HAP-1 (cell line): ENCODE measurements at regions not wholly inside any gene's neighbourhood (a gene's known extent, or its start where the extent isn't known, plus 50 kb on each side); places are given as distances from the start of the nearest gene placed in this dataset.
"Not testable (repeated sequence)": the region's sequence is repeated elsewhere in the genome, so short reads cannot be mapped to it uniquely, and the experiment has no call there.

Experiments
- DNase-seq, 2 experiments: peaks; one replicate each; pipeline ENCODE4 v3.0.0-alpha.2; 2016 to 2020; ENCODE audit warnings: low spot score in 2 of 2
- H3K27me3 ChIP-seq: fragments of 250-450 bp; sonication (Bioruptor Pico); 2 replicates; pipeline ENCODE4 v1.5.1; 2020; ENCODE audit warnings: low read depth, mild to moderate bottlenecking, moderate library complexity
- H3K36me3 ChIP-seq: fragments of 250-450 bp; sonication (Bioruptor Pico); replicated peaks from 2 replicates; pipeline ENCODE4 v1.5.1; 2020; ENCODE audit warnings: mild to moderate bottlenecking
- H3K4me1 ChIP-seq: fragments of 250-450 bp; sonication (Bioruptor Pico); 2 replicates; pipeline ENCODE4 v1.5.1; 2020; ENCODE audit warnings: mild to moderate bottlenecking
- H3K4me3 ChIP-seq: fragments of 250-450 bp; sonication (Bioruptor Pico); 2 replicates; pipeline ENCODE4 v1.5.1; 2020; ENCODE audit warnings: mild to moderate bottlenecking, moderate library complexity
- H3K9me3 ChIP-seq: fragments of 250-450 bp; sonication (Bioruptor Pico); 2 replicates; pipeline ENCODE4 v1.5.1; 2020; ENCODE audit warnings: mild to moderate bottlenecking, moderate library complexity
- in situ Hi-C: fragments of 300-500 bp; cut with MboI; formaldehyde crosslinking; loops from 3 replicates; pipeline ENCODE4 v1.14.3; 2020; ENCODE audit warnings: low sequenced_read_pairs, inconsistent platforms, mixed read lengths

DNA sequence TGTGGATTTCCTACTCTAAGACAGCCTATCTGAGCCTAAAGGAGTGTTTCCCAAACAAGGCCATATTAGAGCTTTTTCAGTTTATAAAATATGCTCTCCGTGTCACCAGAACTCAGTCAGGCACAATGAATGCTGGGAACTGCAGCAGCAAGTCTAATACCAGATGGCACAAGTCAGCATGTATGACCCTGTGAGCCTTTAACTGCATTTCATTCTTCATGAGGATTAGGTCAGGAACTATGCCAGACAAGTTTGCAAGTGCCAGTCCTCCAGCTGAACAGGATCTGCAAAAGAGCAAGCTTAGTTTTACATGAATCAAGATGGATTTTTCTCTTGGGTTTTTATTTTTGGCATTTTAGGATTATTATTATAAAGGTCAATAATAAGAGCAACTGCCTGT is 66.7 kb upstream of the SAMD5 start:
- H3K4me3 ChIP-seq = no peak overlapping the region
- no peaks in the 10 kb centered on the region for H3K9me3 ChIP-seq
- peaks cover 8% of the 10 kb centered on the region; the same call in 1 of the 2 replicates for H3K27me3 ChIP-seq
- H3K36me3 ChIP-seq = no peaks in the 10 kb centered on the region
- peaks cover 4% of the 10 kb centered on the region; the same call in 1 of the 2 replicates for H3K4me1 ChIP-seq
- in situ Hi-C loops = no loop called here
- DNase-seq = no peak

DNA sequence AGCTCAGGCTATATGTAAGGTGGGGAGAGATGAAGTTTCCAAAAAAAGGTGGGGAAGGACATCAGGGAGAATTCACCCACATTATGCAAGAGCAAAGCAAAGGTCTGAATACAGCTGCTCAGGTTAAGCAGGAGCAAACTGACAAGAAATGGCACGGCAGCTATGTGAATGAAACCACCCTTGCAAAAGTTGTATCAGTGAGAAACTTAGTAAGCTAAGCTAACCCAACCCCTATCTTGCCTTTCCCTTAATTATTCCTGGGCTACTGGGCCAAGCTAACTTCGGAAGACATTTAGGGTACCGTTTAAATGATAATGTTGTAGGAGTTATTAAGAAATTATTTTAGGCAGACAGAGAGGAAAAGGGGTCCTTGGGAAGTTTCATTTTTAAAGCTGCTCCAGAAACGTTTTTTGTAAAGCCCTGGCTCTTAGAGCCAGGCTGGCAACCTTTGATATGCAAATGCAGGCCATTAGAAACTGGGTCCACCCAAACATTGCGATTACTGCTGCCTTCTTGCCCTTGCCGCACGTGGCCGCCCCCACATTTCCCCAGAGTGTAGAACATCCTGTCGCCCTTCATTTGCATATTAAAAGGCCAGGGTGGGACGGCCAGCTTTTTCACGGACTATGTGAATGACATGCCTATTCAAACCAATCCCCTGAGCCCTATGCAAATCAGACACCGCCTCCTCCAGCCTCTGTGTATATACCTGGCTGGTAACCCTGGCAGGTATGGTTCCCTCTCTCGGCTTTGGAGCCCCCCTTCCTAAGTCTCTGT is 60.5 kb upstream of the SAMD5 start:
- Histone ChIP-seq H3K27me3 (peaks cover 6% of the 10 kb centered on the region; the same call in 1 of the 2 replicates), H3K36me3 (no peaks in the 10 kb centered on the region), H3K4me3 (no peak overlapping the region), H3K9me3 (no peaks in the 10 kb centered on the region), H3K4me1 (peaks cover 16% of the 10 kb centered on the region)
- in situ Hi-C loops = no loop called here
- DNase-seq = peak; percentile 84 to 91

DNA sequence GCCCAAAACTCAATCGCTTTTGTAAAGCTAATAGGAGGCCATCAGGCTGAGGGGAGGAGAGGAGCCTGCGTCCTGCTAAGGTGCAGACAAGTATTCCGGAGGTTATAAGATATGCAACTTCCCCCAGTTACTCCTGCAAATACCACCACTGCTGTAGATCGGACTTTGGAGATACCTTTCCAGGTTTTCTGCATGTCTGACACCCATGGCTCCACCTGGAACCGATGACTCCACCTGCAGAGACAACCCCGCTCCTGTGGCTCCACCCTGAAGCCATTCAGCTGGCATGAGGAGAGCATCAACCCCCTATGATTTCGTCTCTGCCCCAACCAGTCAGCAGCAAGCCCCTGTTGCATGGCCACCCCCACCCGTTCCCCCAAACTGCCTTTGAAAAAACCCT is 59.7 kb upstream of the SAMD5 start:
- Histone ChIP-seq H3K36me3 (no peaks in the 10 kb centered on the region), H3K27me3 (peaks cover 6% of the 10 kb centered on the region; the same call in 1 of the 2 replicates), H3K9me3 (no peaks in the 10 kb centered on the region), H3K4me3 (no peak overlapping the region), H3K4me1 (peaks cover 16% of the 10 kb centered on the region)
- peak in 1 of 2 experiments; percentile 11 for DNase-seq
- in situ Hi-C loops = no loop called here

DNA sequence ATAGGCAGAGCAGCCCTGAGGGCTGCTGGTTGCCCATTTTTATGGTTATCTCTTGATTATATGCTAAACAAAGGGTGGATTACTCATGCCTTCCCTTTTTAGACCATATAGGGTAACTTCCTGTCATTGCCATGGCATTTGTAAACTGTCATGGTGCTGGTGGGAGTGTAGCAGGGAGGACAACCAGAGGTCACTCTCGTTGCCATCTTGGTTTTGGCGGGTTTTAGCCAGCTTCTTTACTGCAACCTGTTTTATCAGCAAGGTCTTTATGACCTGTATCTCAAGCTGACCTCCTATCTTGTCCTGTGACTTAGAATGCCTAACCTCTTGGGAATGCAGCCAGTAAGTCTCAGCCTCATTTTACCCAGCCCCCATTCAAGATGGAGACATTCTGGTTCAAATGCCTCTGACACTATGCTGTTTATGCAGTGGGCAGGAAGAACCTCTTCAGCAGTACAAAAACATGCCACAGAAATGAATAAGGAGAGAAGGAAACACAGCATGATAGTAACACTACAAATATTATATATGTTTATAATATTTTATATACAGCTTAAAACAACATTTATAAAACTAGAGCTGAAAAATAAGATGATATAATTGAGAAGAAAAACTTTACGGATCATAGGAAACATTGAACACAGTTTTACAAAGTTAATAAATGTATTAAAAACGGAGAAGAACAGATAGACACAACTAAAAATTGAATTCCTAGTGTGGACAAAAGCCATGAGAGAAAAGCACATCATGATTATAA is 58.9 kb upstream of the SAMD5 start:
- peak; percentile 31 to 44 for DNase-seq
- Histone ChIP-seq H3K4me1 (peaks cover 16% of the 10 kb centered on the region), H3K9me3 (no peaks in the 10 kb centered on the region), H3K4me3 (no peak overlapping the region), H3K36me3 (no peaks in the 10 kb centered on the region), H3K27me3 (0 out of 2 replicates have a peak, but pooled peaks cover 2% of the 10 kb centered on the region)
- in situ Hi-C loops = no loop called here

DNA sequence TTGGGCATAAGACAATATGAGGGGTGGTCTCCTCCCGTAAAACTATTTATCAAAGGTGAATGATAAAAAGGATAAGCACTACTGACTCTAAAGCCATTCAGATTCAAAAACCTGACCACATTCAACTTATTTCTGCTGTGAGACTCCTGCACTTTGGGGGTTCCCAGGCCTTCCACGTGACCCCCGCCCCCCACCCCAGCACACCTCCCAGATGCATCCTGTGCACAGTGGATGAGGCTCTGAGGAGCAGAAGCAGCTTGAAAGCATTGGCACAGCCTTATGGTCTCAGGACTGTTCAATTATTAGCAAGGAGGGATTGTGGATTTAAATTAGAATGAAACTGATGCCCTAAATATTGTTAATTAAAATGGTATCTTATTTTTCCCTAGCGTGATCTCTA is 55.1 kb upstream of the SAMD5 start:
- H3K4me3 ChIP-seq = no peak overlapping the region
- no peak for DNase-seq
- H3K36me3 ChIP-seq = no peaks in the 10 kb centered on the region
- H3K27me3 ChIP-seq = no peaks in the 10 kb centered on the region
- in situ Hi-C loops = no loop called here
- H3K4me1 ChIP-seq = peaks cover 10% of the 10 kb centered on the region
- no peaks in the 10 kb centered on the region; the same call in 1 of the 2 replicates for H3K9me3 ChIP-seq

DNA sequence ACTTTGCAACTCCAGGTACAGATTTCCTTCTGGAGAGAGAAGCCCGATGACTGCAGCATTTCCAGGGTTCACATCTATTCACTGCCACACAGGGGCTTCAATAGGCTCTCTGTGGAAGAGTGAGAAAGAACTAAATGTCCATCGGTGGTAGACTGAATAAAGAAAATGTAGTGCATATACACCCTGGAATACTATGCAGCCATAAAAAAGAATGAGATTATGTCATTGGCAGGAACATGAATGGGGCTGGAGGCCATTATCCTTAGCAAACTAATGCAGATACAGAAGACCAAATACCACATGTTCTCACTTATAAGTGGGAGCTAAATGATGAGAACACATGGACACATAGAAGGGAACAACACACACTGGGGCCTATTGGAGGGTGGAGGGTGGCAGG is 53.6 kb upstream of the SAMD5 start:
- DNase-seq, H3K4me1 ChIP-seq, H3K9me3 ChIP-seq, H3K27me3 ChIP-seq, in situ Hi-C loops, H3K36me3 ChIP-seq, H3K4me3 ChIP-seq: not testable (repeated sequence)
